Sigmoid colon (tissue), 4 donors: ENCODE measurements at regions not wholly inside any gene's neighbourhood (a gene's known extent, or its start where the extent isn't known, plus 50 kb on each side); places are given as distances from the start of the nearest gene placed in this dataset.

ENCODE experiments used
- CTCF ChIP-seq, 4 experiments: fragments of 450-650 bp in 3 of 4; fragments of 200-600 bp in 1 of 4; IDR thresholded peaks; one replicate each; pipeline ENCODE4 v1.5.1; 2016 to 2019; ENCODE audit warnings: antibody characterized with exemption in 4 of 4, mild to moderate bottlenecking in 3 of 4, moderate library complexity in 2 of 4
- EP300 ChIP-seq, 4 donors: sonication (generic); formaldehyde crosslinking; IDR thresholded peaks; one replicate each; pipeline ENCODE4 v1.6.1; 2017; ENCODE audit warnings: antibody characterized with exemption in 4 of 4
- POLR2AphosphoS5 ChIP-seq, 4 donors: sonication (generic); formaldehyde crosslinking; IDR thresholded peaks; one replicate each; pipeline ENCODE4 v1.6.1; 2017; ENCODE audit warnings: antibody characterized with exemption in 4 of 4

- TF ChIP-seq CTCF (IDR thresholded peaks at IDR 0.05) (no peak), POLR2AphosphoS5 (IDR thresholded peaks at IDR 0.05) (no peak), EP300 (IDR thresholded peaks at IDR 0.05) (no peak)
Observed at GRCh38 chr3:150271591-150271960, 136.5 kb upstream of the TSC22D2 start.
